Cerebellar nuclear complex (tissue), 1 donor: ENCODE measurements at regions not wholly inside any gene's neighbourhood (a gene's known extent, or its start where the extent isn't known, plus 50 kb on each side); places are given as distances from the start of the nearest gene placed in this dataset.

Experiments
- DNase-seq, 2 experiments: peaks; one replicate each; lab custom pipeline; 2025; lab: John Stamatoyannopoulos, UW

DNA sequence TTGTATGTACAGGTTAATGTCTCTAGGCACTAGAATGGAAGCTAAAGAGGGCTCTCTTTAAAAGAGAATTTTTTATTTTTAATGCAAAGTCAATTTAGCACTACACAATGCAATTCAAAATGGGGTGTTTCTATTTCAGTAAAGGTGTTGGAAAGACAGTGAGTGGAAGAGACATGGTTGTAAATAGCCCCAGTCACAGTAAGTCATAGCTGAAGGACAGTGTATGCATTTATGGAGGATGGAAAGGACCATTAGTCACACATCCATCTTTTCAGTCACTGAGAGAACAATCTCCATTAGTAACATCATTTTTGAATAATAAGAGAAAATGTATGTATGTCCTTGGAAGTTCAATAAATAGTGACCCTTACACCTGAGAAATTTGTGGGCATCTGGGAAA lies 148.0 kb downstream of the PDHA2 start:
- no peak for DNase-seq

DNA sequence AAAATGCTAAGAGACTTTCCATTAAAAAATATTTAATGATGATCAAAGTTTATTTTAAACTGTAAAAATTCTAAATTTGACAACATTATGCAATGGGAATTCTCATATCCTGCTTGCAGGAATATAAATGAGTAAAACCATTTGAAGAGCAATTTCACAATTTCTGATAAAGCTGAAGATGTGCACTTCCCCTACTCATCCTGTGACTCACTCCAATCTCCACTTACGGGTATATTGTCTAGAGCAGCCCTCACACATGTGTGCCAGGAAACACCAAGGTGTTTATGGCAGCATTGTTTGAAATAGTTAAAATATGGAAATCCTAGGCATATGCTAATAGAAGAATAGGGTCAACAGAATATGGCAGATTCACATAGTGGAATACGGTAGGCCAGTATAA lies 158.4 kb downstream of the PDHA2 start:
- DNase-seq = no peak

DNA sequence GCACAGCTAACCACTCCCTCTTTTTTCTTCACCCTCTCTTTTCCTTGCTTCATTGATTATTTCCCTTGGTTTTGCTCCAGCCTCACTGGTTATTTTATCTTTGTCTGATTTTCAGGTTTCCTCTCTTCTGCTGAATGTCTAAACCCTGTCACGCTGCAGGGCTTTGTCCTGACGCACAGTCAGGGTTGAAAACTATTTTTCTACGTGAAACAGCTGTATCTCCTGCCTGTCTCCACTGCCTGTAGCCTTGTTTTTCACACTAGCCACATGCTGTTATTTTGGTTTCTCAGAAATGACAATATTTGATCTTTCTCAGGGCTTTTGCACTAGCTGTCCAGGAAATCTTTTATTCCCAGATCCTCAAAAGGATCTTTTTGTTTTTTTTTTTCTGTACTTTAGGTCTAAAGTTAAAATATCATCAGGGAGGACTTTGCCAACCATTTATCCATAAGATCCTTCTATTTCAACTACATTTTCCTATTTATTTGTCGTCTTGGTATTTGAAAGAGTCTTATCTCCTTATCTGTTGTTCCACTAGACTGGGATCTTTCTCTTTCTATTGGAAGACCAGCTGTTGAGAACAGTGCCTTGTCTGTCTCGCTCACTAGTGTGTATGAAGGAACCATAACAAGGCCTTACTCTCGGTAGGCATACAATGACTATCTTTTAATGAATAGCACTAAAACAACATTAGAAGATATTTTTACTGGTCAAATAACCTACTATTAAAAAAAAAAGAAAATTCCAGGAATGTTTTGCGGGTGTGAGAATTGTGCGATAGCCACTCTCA lies 164.3 kb downstream of the PDHA2 start:
- DNase-seq = no peak

DNA sequence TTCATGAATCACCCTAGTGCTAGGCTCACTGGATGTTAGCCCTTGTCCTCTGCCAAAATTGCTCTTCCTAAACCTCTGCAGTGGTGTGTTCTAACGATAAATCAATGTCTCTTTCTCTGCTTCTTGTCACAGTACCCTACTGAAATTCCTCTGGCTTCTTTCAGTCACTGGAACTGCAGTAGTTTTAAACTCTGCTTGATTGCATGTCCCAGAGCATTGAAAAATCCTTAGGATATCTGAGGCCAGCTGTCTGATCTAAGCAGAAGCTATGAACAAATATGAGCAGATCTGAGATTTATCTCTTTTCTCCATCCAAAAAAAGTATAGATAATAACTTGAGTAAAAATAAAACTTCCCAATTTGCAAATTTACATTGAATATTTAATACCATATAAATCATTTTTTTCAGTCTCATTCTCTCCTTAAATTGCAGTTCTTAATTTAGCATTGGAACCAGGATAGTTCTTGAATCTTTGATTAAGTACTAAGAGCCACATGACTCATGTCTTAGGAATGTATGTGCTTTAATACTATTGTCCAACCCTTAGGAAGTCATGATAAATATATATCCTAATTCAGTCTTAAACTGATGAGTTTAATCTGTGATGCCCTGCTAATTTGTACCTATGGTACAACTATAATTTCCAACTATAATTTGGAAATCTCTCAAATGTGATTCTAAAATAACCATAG lies 169.7 kb downstream of the PDHA2 start:
- DNase-seq = no peak

DNA sequence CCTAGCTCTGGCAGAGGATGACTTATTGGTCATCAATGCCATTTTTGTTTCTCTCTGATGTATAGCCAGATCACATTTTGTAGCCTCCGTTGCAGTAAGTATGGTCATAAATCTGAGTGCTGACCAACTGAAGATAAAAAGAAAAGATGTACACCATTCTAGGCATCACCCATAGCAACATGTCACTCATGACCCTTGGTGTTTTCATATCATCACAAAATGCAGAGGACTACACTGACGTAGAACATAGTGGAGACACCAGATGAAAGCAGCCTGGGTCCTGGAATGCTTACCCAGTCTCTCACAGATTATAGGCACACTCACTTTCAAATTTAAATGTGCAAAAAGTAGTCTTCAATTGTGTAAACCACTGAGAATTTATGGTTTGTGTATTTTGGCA lies 172.8 kb downstream of the PDHA2 start:
- DNase-seq = no peak

DNA sequence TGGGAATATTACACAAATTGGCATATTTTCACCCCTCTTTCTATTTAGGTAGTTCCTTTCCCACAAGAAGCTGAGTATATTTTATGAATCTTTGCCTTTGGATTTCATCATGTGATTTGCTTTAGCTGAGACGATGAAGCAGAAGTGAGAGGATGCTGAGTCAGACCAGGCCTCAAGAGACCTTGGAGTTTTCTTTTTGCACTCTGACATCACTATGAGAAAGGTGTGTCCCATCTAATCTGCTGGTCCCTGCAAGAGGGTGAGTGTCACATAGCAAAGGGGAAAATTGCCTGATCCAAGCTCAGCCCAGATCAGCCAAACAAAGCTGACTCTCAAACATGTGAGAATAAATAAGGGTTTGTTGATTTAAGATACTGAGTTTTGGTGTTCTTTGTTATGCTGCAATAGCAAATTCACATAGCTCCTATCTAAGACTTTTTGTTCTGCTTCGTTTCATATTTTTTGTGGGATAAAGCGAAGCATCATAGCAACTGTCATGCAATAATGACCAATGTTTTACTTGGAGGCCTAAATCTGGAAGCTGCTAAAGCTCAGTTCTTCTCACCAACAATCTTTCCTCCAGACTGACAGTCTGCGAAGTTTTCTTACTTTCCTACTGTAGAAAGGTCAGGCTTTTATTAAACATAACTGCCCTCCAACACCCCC lies 176.9 kb downstream of the PDHA2 start:
- no peak for DNase-seq

DNA sequence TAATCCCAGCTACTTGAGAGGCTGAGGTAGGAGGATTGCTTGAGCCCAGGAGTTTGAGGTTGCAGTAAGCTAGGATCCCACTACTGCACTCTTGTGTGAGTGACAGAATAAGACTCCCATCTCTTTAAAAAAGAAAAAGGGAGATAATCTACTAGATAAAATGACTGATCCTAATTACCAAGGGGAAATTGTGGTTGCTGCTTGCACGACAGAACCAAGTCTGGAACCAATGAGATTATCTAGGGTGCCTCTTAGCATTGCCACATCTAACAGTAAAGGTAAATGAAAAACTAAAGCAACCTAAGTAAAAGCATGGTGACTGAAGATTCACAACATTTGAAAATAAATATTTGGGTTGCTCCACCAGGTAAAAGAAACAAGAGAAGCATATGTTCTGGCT lies 185.1 kb downstream of the PDHA2 start:
- no peak for DNase-seq

DNA sequence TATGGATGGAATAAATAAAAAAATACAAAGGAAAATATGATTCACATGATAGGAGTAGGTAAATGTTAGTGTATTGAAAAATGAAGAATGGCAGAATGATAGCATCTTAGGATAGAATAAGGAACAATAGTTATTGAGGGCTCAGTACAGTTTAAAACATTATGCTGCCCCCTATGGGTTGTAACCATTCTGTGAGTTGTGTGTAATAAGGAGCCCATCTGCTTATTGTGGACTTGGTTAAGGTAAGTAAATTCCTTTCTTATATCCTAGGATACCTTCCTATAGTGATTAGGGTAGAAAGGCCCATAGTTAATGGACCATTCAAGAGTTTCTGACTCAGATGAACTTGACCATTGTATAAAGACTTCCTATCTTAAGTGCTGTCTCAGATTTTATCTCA lies 195.8 kb downstream of the PDHA2 start:
- DNase-seq = no peak

DNA sequence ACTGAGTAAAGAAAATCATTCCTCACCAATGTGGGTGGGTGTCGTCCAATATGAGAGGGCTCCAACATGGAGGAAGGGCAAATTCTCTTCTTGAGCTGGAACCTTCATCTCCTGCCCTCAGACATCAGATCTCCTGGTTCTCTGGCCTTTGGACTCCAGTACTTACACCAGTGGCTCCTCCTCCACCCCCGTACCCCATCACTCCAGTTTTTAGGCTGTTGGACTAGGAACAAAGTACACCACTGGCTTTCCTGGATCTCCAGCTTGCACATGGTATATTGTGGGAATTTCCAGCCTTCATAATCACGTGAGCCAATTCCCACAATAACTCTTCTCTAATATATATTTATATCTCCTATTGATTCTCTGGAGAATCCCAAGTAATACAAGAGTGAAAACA lies 196.9 kb downstream of the PDHA2 start:
- no peak for DNase-seq

DNA sequence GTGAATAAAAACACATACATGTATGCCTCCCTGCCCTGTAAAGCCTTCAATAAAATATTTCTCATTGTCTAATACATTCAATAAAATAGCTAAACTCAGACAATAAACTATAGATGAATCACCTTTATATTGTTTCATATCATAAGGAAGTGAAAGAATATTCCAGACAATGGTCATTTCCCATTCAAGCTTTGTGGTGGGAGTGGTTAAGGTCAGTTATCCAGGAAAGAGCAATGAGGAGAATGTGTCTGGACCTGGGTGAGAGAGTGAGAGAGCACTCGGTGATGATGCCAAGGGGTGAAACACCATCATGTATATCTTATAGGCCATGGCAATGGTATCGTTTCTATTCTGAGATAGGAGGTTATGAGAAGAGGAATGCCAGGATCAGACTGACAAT lies 197.8 kb downstream of the PDHA2 start:
- DNase-seq = no peak

DNA sequence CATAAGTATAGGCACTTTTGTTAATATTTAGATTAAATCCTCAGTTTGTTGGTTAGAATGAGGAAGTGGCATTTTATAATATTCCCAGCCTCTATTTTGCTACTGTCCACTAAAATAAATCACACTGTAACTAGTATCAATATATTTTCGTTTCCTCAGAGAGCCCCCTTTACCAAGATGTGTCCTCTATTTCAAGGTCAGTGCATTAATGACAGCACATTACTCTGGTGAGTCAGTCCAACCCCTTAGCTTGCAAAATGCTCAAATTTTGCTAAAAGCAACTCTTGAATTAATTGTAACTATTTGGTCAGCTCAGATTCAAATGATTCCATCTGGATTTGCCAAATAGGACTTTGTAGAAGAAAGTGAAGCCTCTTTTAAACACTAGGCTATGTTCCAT lies 199.3 kb downstream of the PDHA2 start:
- DNase-seq = no peak

DNA sequence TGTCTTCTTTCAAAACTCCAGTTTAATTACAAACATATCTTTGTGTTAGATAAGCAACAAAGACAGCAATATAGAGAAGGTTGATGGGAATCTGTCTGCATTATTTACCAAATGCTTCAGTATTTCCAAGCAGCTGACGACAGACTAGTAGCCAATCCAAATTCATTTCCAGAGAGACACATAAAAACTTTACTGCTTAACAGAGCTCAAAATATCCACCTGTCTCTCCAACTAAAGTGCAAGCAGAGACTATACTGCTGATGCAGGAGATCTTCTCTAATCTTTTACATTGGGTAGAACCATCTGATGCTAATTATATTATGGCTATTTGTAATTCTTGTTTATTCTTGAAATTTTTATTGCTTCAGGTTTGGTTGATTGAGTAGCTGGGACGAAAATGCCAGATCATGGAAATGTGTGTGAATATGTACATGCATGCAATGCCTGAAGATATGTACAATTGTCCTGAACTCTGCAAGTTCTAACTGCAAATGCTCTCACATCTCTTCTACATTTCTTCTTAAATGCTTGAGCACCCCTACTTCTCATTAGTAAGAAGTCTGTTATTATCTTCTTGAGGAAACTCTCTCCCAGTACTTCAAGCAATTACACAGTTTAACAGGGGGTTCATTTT lies 200.0 kb downstream of the PDHA2 start:
- no peak for DNase-seq

DNA sequence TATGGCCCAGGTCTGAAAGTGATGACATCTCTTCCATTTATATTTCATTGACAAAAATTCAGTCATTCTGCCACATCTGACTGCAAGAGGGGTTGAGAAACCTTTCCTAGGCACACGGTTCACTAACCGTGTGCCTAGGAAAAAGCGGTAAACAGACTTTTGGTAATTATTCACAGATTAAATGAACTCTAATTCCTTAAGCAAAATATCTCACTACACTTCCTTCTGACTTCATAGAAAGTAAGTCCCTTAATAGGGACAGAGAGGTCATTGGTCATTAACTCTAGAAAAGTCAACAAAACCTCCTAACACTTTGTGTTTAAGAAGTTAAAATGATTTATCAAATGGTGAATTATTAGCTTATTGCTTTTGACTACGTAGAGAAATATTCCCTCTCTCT lies 205.1 kb downstream of the PDHA2 start:
- DNase-seq = no peak

DNA sequence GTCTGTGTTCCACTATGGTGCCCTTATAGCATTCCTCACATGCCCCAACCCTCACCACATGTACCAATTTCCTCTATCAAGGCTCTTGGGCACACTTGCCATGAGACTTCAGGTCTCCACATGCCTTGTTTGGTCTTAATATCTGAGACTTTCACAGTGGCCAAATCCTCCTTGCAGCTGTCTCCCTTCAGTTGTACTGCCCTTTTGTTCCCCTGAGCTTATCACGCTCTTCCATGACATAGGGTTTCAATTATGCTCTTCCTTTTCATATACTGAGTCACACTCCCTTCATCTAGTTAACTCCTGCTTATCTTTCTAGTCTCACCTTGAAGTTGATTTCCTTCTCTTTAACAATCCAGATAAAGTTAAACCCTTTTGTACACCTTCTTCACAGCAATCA lies 212.9 kb downstream of the PDHA2 start:
- no peak for DNase-seq

DNA sequence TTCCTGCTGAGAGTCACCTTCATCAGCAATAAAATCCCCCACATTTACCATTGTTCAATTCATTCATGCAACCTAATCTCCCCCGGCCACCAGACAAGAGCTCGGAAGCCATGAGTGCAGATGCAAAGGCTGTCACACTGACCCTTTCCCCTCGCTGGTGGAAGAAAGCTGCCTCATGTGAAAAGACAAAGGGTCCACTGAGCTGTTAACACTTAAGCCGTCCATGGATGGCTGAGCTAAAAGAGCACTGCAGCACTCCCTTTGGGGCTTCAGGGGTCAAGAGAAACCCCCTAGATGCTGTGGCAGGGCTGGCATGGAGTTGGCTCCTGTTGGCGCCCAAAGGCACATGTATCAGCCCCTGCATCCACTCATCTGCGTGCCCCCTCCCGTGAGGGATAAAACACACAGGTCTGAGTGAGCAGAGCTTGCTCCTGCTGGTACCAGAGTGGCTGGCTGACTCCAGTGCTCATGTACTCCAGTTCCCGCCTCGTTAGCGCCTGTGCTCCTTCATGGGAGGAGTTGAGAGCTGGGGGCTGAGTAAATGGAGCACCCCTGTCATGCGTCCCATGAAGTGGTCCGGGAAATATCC lies 216.5 kb downstream of the PDHA2 start:
- DNase-seq = no peak

DNA sequence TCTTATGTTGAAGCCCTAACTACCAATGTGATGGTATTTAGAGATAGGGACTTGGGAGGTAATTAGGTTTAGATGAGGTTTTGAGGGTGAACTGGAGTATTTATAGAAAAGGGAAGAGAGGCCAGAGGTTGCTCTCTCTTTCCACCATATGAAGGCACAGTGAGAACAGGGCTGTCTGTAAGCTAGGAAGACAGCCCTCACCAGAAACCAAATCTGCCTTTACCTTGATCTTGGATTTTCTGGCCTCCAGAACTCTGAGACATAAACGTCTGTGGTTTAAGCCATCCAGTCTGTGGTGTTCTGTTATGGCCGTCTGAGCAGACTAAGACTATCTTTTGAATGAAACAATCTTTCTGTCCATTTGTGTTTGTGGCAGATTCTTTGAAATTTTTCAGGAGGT lies 223.7 kb downstream of the PDHA2 start:
- no peak for DNase-seq

DNA sequence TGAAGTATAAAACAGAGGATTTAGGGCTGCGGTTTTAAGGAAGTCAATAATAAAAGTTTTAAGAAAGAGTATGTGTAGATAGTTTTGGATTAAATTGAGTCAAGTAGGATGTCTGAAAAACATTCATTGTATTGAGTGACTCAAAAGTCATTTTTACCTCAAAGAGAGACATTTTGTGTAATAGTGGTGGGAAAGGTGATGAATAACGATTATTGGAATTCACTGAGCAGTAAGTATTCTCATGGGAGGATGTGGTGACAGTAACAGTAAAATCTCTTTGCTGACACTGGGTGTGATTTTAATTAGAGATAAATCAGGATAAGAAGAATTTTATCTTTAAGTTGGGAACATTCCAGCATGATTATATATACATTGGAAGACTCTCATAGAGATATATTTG lies 233.6 kb downstream of the PDHA2 start:
- DNase-seq = no peak

DNA sequence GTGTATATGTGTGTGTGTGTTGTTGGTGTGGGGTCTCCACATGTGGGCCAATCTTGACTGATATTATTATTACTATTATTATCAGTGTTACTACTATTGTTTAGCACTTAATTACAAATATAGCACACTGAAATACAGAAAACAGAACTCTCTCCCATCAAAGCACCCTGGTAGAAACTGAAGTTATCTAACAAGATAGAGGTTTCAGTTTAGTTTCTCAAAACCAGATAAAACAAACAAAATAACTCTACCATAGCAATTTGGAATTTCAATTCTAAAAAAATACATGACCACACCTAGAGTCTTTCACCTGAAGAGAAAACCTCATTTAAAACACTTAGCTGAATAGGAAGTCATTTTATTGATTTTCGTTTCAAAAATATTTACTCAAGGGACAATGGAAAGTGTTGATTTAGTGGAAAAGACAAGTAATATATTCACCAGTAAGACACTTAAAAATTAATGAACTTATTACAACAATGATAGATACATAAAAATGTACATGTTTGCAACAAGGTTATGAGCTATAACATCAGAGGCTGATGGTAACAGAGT lies 252.3 kb downstream of the PDHA2 start:
- no peak for DNase-seq

DNA sequence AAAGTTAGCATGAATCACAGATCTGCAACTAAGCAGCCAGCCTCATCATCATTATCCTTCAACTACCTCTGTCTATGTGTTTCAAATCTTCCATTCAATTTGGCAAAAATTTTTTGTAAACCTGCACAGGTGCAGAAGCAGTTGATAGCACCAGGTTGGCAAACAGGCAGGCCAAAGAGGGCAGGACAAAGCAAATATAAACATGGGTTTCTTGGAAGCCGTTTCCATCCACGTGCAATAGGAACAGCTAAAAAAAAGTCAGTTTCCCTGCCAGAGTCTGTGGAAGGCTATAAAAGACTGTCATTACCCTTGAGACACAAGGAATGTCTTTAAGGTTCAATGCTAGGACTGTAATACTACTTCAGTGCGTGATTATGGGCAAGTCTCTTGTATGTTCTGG lies 253.2 kb downstream of the PDHA2 start:
- no peak for DNase-seq

DNA sequence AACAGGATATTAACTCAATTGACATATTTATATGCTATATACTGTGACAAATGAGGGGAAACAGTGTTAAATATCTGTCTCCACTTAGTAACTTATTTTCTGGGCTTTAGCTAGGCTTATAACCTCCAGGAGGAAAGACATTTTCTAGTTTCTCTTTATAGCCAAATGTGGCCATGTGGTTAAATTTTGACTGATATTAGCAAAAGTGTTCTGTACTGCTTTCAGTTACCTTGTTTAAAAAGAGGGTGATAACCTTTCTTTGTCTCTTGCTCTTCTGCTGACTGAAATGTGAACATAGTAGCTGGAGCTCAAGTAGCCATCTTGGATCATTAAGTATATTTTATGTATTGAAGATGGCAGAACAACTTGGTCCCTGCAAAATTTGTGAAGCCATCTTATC lies 253.7 kb downstream of the PDHA2 start:
- DNase-seq = no peak

DNA sequence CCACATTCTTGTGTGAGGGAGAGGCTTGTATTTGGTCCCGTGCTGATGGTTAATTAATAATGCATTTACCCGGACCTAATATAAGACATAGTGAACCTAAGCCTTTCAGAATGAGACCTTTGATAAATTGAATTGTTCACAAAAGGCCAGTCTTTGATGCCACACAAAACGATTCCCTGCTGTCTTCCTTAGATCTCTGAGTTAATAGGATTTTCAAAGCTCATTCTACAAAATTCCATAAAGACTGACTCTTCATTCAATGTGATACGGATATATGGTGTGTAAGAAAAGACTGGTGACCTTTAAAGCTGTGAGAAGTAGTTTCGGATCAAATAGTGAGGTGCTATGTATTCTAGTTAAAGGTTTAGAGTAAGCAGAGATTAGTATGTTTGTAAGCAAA lies 254.3 kb downstream of the PDHA2 start:
- no peak for DNase-seq

DNA sequence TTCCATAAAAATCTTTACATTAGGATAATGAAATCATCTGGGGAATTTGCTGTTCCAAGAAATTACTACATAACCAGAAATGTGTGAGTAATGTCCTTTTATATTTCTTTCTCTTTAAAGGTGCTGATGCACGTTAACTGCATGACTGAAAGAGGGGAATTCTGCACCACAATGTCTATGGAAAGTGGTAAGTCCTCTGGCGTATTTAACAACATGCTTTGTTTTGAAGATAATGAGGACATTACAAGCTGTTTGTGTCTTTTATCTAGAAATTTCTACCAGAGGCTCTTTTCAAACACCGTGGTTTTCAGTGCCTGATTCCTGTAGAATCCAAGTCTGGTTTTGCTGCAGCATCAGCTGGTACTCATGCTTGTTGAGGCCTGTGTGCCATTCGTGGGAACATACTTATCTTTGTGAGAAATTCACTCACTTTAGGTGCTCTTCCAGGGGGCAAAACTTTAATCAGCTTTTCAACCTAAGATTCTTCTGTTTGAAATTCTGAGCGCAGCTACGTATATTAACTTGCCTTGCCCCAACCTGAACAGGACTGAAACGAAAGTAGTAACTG lies 257.2 kb downstream of the PDHA2 start:
- no peak for DNase-seq
